GM21786 (cell line): ENCODE measurements at regions not wholly inside any gene's neighbourhood (a gene's known extent, or its start where the extent isn't known, plus 50 kb on each side); places are given as distances from the start of the nearest gene placed in this dataset.
"Not testable (repeated sequence)": the region's sequence is repeated elsewhere in the genome, so short reads cannot be mapped to it uniquely, and the experiment has no call there.

Experiments
- ATAC-seq: cut with Tn5 transposase; IDR thresholded peaks from one replicate; pipeline ENCODE4 v1.9.1; 2021; ENCODE audit not compliant: unreplicated experiment

GRCh38 chr2:65749545-65749944 lies 317.1 kb upstream of the SPRED2 start:
- ATAC-seq = no peak

DNA sequence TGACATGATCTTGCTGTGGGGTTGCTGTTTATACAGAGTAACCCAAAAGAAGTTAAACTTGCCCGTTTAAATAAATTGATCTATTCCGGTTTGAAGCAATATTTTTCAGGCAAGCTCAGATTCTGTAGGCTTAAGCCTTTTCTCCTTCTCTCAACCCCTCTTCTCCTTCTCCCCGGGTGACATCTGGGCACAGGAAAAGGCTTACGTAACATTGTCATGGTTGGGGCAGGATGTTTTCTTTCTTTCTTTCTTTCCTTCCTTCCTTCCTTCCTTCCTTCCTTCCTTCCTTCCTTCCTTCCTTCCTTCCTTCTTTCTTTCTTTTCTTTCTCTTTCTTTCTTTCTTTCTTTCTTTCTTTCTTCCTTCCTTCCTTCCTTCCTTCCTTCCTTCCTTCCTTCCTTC lies 315.5 kb upstream of the SPRED2 start:
- ATAC-seq = not testable (repeated sequence)

DNA sequence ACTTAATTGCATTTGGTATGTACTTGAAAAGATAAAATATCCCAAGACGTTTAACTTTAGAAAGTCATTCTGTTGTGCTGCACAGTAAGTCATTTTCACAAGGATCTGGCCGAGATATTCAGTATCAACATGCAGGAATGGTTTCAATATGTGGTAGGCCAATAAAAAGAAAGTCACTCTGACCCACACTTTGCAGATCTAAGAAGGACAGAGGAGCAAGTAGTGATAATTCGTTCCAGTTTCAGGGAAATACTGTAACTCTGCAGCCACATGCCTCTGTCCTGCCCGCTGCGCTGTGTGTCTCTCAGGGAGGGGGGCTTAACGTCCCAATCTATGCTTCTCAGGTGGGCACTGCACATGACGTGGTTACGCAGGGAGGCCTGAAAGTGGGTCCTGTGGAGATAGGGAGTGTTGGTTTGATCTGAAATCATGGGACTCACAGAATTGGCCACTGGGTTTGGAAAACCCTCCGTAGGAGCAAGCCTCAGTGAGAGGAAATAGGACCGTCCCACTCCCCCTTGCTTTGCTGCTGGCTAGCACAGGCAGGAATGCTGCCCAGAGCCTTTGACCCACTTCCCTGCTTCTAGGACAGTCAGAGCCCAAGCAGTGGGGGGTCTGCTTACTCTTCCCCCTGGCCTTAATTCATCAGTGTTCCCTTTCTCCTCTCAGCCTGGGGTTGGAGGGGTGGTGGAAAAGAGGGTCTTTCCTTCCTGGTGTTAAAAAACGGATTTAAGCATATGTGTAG lies 314.7 kb upstream of the SPRED2 start:
- ATAC-seq = no peak

- ATAC-seq = no peak
Observed at GRCh38 chr2:65744477-65745200, 312.2 kb upstream of the SPRED2 start.

DNA sequence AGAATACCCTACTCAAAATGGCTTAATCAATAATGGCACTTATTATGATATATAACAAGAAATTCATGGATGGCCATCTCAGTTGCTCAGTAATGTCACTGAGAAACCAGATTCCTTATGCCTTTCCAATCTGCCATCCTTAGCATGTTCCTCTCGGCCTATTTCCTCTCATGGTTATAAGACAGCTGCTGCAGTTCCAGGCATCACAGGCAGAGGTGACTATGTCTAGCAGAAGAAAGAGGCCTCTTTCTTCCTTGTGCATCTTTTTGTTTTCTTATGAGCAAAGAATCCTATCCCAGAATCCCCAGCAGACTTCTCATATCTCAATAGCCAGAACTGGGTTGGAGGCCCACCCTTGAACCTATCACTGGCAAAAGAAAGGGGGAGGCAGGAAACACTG lies 310.6 kb upstream of the SPRED2 start:
- no peak for ATAC-seq

- ATAC-seq = no peak
Observed at GRCh38 chr2:65739927-65740326, 307.5 kb upstream of the SPRED2 start.

GRCh38 chr2:65737452-65738011 lies 305.1 kb upstream of the SPRED2 start:
- ATAC-seq = no peak

DNA sequence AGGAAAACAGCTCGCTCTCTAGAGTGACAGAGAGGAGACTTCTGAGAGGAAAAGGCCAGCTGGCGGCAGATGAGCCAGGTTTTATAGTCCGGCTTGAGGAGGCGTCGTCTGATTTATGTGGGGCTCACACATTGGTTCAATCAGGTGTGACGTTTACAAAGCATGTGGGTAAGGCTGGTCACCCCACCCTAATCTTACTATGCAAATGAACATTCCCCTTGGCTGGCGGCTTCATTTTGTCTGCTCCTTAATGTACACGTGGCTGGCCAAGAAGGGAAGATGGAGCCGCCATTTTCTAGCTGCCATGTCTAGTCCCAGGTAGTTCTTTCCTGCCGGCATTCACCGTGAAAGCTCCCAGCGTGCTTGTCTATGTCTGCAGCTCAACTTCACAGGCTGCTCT lies 299.1 kb upstream of the SPRED2 start:
- no peak for ATAC-seq

- no peak for ATAC-seq
Observed at GRCh38 chr2:65730186-65730585, 297.8 kb upstream of the SPRED2 start.

- ATAC-seq = no peak
Observed at GRCh38 chr2:65729246-65729645, 296.8 kb upstream of the SPRED2 start.

GRCh38 chr2:65728477-65729180 lies 296.2 kb upstream of the SPRED2 start:
- no peak for ATAC-seq

- no peak for ATAC-seq
Observed at GRCh38 chr2:65727816-65728215, 295.4 kb upstream of the SPRED2 start.

- ATAC-seq = no peak
Observed at GRCh38 chr2:65727381-65727780, 295.0 kb upstream of the SPRED2 start.

GRCh38 chr2:65724752-65725151 lies 292.4 kb upstream of the SPRED2 start:
- no peak for ATAC-seq

GRCh38 chr2:65724336-65724735 lies 291.9 kb upstream of the SPRED2 start:
- no peak for ATAC-seq

DNA sequence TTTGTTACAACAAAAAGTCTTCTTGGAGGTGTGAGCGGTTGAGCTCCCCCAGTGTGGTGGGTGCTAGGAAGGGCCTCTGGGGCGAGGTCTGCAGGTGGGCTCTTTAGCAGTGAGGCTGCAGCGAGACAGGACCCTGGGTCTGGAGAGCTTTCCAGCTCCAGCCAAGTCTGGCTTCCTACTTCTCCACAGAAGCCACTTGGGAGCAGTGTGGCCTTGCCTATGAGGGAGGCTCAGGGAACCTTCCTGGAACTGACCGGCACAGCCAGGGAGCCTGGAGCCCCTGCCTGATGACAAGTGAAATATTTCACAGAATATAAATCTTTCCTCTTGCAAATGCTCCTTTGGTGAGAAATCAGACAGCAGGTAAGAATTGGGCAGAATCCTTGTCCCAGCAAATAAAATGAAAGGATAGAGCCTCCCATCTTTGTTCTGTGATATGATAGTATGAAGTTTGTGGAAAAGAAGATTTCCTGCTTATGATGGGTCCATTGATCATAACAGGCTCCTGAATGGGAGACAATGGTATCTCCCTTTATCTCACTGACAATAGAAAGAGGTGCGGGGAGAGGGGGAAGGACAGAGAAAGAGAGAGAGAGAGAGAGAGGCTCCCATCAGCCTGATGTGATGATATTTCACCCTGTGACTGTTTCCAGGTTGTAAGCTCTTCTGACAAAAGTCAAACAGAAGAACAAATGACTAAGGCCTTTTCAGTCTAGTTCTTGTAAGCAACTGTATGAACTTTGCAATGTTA lies 289.8 kb upstream of the SPRED2 start:
- ATAC-seq = no peak

DNA sequence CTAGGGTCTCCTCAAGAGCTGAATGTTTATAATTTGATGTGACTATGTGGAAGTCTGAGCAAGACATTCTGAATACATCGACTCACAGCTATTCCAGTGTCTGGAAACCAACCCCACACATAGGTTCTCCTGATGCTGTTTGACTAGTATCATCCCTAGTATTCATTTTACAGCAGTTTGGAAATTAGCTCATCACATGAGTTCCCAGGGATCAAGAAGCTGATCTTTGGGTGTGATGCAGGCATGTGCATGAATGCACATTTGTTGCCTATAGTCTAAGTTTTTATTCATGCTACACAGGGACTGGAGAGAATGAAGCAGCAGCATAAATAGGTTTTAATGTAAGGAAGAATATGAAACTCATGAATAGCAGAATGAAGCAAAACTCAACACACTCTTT lies 284.3 kb upstream of the SPRED2 start:
- no peak for ATAC-seq

DNA sequence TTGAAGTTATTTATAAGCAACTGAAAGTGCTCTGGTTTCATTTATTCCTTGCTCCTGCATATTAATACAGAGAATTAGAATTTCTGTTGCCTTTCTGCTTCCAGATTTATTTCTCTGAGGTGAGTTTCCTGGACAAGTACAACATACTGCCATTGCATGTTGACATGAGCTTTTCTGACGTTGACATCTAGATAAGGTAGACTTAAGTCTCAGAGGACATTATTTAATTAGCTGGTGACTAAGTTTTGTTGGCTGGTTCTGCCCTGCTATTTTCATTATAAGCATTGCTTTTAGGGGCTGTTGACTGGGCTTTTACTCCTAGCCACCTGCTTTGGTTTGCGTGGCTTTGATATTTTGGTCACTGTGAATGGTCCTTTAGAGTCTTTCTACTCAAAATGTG lies 282.9 kb upstream of the SPRED2 start:
- no peak for ATAC-seq

DNA sequence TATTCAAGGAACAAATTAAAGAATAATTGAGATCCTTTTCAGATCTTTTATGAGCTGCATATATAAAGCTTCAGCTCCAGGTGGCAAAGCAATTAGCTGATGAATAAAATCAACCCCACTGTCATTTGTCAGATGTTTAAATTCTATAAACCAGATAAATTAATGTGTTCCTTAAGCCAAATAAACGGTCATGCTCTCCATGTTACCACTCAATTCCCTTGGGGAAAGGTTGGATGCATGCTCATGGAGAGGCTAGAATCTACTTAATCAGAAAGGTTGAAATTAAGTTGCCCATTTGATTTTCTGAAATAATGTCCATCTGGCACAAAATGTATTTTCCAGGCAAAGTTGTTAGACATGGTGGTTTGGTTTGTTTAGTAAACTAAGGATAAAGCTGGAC lies 282.5 kb upstream of the SPRED2 start:
- no peak for ATAC-seq

DNA sequence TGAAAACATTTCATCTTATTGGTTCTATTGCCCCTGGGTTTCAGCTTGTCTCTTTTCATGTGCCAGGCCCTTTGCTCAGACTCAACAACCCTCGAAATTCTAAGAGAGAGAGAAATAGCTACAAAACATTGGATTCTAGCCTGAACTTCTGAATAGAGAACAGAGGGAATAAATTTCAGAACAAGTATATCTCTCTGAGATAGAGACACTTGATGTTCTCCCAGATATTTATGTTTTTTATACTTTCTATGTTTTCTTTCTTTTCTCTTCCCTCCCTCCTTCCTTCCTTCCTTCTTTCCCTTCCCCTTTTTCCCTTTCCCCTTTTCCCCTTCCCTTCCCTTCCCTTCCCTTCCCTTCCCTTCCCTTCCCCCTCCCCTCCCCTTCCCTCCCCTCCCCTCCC lies 279.5 kb upstream of the SPRED2 start:
- no peak for ATAC-seq

DNA sequence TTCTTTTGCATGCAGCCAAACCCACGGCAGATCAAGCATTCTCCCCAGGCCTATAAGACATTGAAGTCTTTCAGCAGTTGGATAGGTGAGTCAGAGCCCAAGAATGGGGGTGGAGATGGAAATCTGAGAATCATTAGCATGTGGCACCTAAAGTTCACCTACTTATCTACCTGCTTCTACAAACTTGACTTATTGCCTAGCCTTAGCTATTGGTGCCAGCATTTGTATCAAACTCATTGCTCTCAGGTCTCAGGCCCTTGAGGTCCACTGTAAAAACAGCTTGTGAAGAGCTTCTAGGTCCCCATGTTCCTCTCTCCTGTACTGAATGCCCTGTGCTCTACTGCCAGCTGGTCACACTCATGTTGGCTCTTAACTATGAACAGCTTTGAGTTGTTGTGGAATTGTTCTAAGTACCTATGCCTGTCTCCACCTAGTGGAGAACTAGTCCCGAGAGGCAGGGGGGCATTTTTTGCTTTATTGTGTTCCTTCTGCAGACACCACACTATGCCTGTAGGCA lies 278.4 kb upstream of the SPRED2 start:
- no peak for ATAC-seq
